Right lobe of liver (tissue), 4 donors: ENCODE measurements at regions not wholly inside any gene's neighbourhood (a gene's known extent, or its start where the extent isn't known, plus 50 kb on each side); places are given as distances from the start of the nearest gene placed in this dataset.
"Not testable (repeated sequence)": the region's sequence is repeated elsewhere in the genome, so short reads cannot be mapped to it uniquely, and the experiment has no call there.

Experiments
- POLR2A ChIP-seq: fragments of 450-650 bp; IDR thresholded peaks from one replicate; pipeline ENCODE4 v1.6.1; 2017; ENCODE audit warnings: antibody characterized with exemption, mild to moderate bottlenecking
- TF ChIP-seq, protein P1 (sequence below), 4 donors: fragments of 200-600 bp in 3 of 4; fragments of 450-650 bp in 1 of 4; IDR thresholded peaks; one replicate each; pipeline versions ENCODE4 v1.5.1 to v1.8.0; 2016 to 2022; ENCODE audit warnings: antibody characterized with exemption in 4 of 4, mild to moderate bottlenecking in 2 of 4
- donor health status: DM: no; HTN: no; CAD: no.
- donor health status: DM: no; HTN: no; CAD: no.
- donor health status: DM: no; HTN: yes; CAD: no.

DNA sequence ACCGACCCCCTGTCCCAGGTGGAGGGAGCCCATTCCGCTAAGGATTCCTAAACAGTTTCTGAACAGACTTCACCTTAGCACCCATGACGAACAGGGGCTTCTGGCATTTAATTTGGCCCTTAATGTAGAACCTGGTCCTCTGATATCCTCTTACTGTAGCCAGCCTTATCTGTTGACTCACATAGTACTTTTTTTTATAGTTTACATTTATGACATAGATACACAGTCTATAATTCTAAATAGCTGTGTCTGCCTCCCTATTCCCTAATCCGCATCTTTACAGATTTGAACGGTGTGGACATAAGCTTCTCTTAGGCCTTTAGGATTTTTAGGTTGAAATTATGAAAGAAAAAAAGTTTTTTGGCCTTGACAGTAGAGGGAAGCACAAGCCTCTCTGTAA lies 104.9 kb downstream of the TBC1D26 start:
- not testable (repeated sequence) for TF ChIP-seq POLR2A
- TF ChIP-seq, protein P1, sequence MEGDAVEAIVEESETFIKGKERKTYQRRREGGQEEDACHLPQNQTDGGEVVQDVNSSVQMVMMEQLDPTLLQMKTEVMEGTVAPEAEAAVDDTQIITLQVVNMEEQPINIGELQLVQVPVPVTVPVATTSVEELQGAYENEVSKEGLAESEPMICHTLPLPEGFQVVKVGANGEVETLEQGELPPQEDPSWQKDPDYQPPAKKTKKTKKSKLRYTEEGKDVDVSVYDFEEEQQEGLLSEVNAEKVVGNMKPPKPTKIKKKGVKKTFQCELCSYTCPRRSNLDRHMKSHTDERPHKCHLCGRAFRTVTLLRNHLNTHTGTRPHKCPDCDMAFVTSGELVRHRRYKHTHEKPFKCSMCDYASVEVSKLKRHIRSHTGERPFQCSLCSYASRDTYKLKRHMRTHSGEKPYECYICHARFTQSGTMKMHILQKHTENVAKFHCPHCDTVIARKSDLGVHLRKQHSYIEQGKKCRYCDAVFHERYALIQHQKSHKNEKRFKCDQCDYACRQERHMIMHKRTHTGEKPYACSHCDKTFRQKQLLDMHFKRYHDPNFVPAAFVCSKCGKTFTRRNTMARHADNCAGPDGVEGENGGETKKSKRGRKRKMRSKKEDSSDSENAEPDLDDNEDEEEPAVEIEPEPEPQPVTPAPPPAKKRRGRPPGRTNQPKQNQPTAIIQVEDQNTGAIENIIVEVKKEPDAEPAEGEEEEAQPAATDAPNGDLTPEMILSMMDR (IDR thresholded peaks at IDR 0.05) = not testable (repeated sequence)
